PC-3 (cell line): ENCODE measurements at regions not wholly inside any gene's neighbourhood (a gene's known extent, or its start where the extent isn't known, plus 50 kb on each side); places are given as distances from the start of the nearest gene placed in this dataset.
A peak's percentile ranks its signal among the peaks of the same experiment; 100 is the strongest.

ENCODE experiments used
- ATAC-seq: fragments of 200-7000 bp; cut with Tn5 transposase; 2 replicates; pipeline ENCODE4 v1.9.1; 2020; ENCODE audit warnings: mild to moderate bottlenecking, moderate library complexity
- BruUV-seq: library from RNA; stranded (reverse); fragments of 400-500 nt; replicated peaks from 2 replicates; lab custom pipeline; 2021; lab: Mats Ljungman, UMichigan
- CTCF ChIA-PET: fragments of 300-600 bp; sonication (Branson Sonifier 250); formaldehyde crosslinking; loops from one replicate; lab custom pipeline; 2022; ENCODE audit warnings: antibody characterized with exemption; lab: Charles Lee
- POLR2A ChIA-PET: fragments of 300-600 bp; sonication (Branson Sonifier 250); formaldehyde crosslinking; loops from one replicate; lab custom pipeline; 2022; ENCODE audit warnings: antibody characterized with exemption; ENCODE audit not compliant: unreplicated experiment; lab: Charles Lee
- DNase-seq: peaks from one replicate; pipeline ENCODE4 v3.0.0-alpha.2; 2015
- H2AFZ ChIP-seq: fragments of 300-600 bp; sonication (generic); 2 replicates; pipeline ENCODE4 v1.6.0; 2016; ENCODE audit warnings: antibody characterized with exemption, low read length
- H3F3A ChIP-seq: fragments of 300-600 bp; sonication (generic); one replicate; pipeline ENCODE4 v1.6.0; 2017; ENCODE audit warnings: antibody characterized with exemption, low read length, control low read depth, mild to moderate bottlenecking; ENCODE audit not compliant: unreplicated experiment
- H3K27ac ChIP-seq: fragments of 300-600 bp; sonication (generic); 2 replicates; pipeline ENCODE4 v1.5.1; 2016; ENCODE audit warnings: mild to moderate bottlenecking, low read length
- H3K27me3 ChIP-seq: fragments of 300-600 bp; sonication (generic); 2 replicates; pipeline ENCODE4 v1.6.1; 2016; ENCODE audit warnings: low read length, mixed read lengths
- H3K36me3 ChIP-seq: fragments of 300-600 bp; sonication (generic); 2 replicates; pipeline ENCODE4 v1.6.1; 2016; ENCODE audit warnings: low read depth, mixed run types, low read length, mixed read lengths
- H3K4me1 ChIP-seq: fragments of 300-600 bp; sonication (generic); 2 replicates; pipeline ENCODE4 v1.5.1; 2016; ENCODE audit warnings: low read length; ENCODE audit not compliant: insufficient read depth
- H3K4me2 ChIP-seq: fragments of 300-600 bp; sonication (generic); 2 replicates; pipeline ENCODE4 v1.6.0; 2016; ENCODE audit warnings: low read length
- H3K4me3 ChIP-seq: fragments of 300-600 bp; sonication (generic); 2 replicates; pipeline ENCODE4 v1.5.1; 2016; ENCODE audit warnings: mild to moderate bottlenecking, low read length, mixed read lengths
- H3K79me2 ChIP-seq: fragments of 300-600 bp; sonication (generic); 2 replicates; pipeline ENCODE4 v1.6.1; 2017; ENCODE audit warnings: low read length, mixed read lengths
- H3K9ac ChIP-seq: fragments of 300-600 bp; sonication (generic); 2 replicates; pipeline ENCODE4 v1.6.0; 2016; ENCODE audit warnings: mild to moderate bottlenecking, low read length
- H3K9me2 ChIP-seq: fragments of 300-600 bp; sonication (generic); replicated peaks from 2 replicates; pipeline ENCODE4 v1.6.1; 2016; ENCODE audit warnings: mixed run types, low read length, mixed read lengths
- H3K9me3 ChIP-seq: fragments of 300-600 bp; sonication (generic); 2 replicates; pipeline ENCODE4 v1.6.1; 2016; ENCODE audit warnings: low read length, mixed read lengths
- H4K20me1 ChIP-seq: fragments of 300-600 bp; sonication (generic); 2 replicates; pipeline ENCODE4 v1.6.1; 2016; ENCODE audit warnings: low read length, mixed read lengths
- CTCF ChIP-seq: fragments of 300-600 bp; sonication (generic); conservative IDR thresholded peaks from 2 replicates; pipeline ENCODE4 v1.5.1; 2017; ENCODE audit warnings: antibody characterized with exemption, low read depth, mild to moderate bottlenecking, low read length
- EZH2 ChIP-seq: fragments of 300-600 bp; sonication (generic); IDR thresholded peaks from one replicate; pipeline ENCODE4 v1.6.1; 2017; ENCODE audit warnings: antibody characterized with exemption, mild to moderate bottlenecking, low read length; ENCODE audit not compliant: unreplicated experiment
- EZH2phosphoT487 ChIP-seq: fragments of 300-600 bp; sonication (generic); IDR thresholded peaks from 2 replicates; pipeline ENCODE4 v1.6.1; 2018; ENCODE audit warnings: mild to moderate bottlenecking, antibody characterized with exemption, low read length, borderline replicate concordance
- intact Hi-C: fragments of 100-400 bp; cut with micrococcal nuclease; formaldehyde crosslinking; loops from 2 replicates; pipeline ENCODE4 v1.9.0; 2023

GRCh38 chr6:25220857-25221256 is 58.3 kb upstream of the CARMIL1 start:
- no peaks in the 10 kb centered on the region for H3K4me1 ChIP-seq
- CTCF ChIA-PET, result no interaction called here
- BruUV-seq, result no TSS peak
- no peaks in the 10 kb centered on the region for H4K20me1 ChIP-seq
- no peaks in the 10 kb centered on the region for H3K9me2 ChIP-seq
- DNase-seq, result no peak
- no peak overlapping the region for H3K4me2 ChIP-seq
- no peak overlapping the region for H3K27ac ChIP-seq
- H3K27me3 ChIP-seq, result no peaks in the 10 kb centered on the region
- H3K9me3 ChIP-seq, result no peaks in the 10 kb centered on the region
- H3K79me2 ChIP-seq, result no peaks in the 10 kb centered on the region
- H2AFZ ChIP-seq, result no peak overlapping the region
- TF ChIP-seq EZH2, result no peak
- TF ChIP-seq CTCF, result no peak
- no peak for TF ChIP-seq EZH2phosphoT487
- H3K9ac ChIP-seq, result no peak overlapping the region
- POLR2A ChIA-PET, result no interaction called here
- ATAC-seq, result no peak
- H3F3A ChIP-seq, result no peaks in the 10 kb centered on the region
- no peak overlapping the region for H3K4me3 ChIP-seq
- intact Hi-C loops, result loop anchor here (5.0 kb wide), 2 partner anchors 99 to 496 kb away; no protein-coding TSS in a partner anchor
- H3K36me3 ChIP-seq, result no peaks in the 10 kb centered on the region

- Histone ChIP-seq H3K4me2 (no peak overlapping the region), H3K79me2 (no peaks in the 10 kb centered on the region), H3K27me3 (no peaks in the 10 kb centered on the region), H4K20me1 (no peaks in the 10 kb centered on the region), H3K9ac (no peak overlapping the region), H3K4me3 (no peak overlapping the region), H3K36me3 (no peaks in the 10 kb centered on the region), H2AFZ (no peak overlapping the region), H3K4me1 (no peaks in the 10 kb centered on the region), H3F3A (no peaks in the 10 kb centered on the region), H3K9me2 (no peaks in the 10 kb centered on the region), H3K27ac (no peak overlapping the region), H3K9me3 (no peaks in the 10 kb centered on the region)
- ChIA-PET CTCF (interaction anchor here (0.6 kb wide), 1 partner anchor 22 kb away, joined by 5 read pairs; no protein-coding TSS in a partner anchor), POLR2A (no interaction called here)
- TF ChIP-seq EZH2phosphoT487, result no peak
- TF ChIP-seq EZH2, result no peak
- no peak for TF ChIP-seq CTCF
- no peak for DNase-seq
- intact Hi-C loops, result loop anchor here (2.0 to 5.0 kb wide), 3 partner anchors 83 to 495 kb away; no protein-coding TSS in a partner anchor
- no TSS peak for BruUV-seq
- ATAC-seq, result no peak
These were observed 57.0 kb upstream of the CARMIL1 start for GRCh38 chr6:25222006-25222678.

GRCh38 chr6:25223490-25223991 is 55.6 kb upstream of the CARMIL1 start:
- no TSS peak for BruUV-seq
- H3K27me3 ChIP-seq, result no peaks in the 10 kb centered on the region
- peak overlapping the region; percentile 49 for H3K4me3 ChIP-seq
- ATAC-seq, result peak; percentile 77
- DNase-seq, result peak; percentile 82
- POLR2A ChIA-PET, result no interaction called here
- no peaks in the 10 kb centered on the region for H3K9me2 ChIP-seq
- H3K79me2 ChIP-seq, result no peaks in the 10 kb centered on the region
- intact Hi-C loops, result loop anchor here (1.0 to 5.0 kb wide), 8 partner anchors 42 to 494 kb away; no protein-coding TSS in a partner anchor
- no peak overlapping the region for H3K27ac ChIP-seq
- H4K20me1 ChIP-seq, result no peaks in the 10 kb centered on the region
- H3K9ac ChIP-seq, result no peak overlapping the region
- CTCF ChIA-PET, result interaction anchor here (0.5 to 1.3 kb wide), 14 partner anchors 36 to 495 kb away, joined by 3 to 16 read pairs (median 3); partner anchors contain the start of gene CARMIL1
- peak overlapping the region; percentile 69 for H3K4me2 ChIP-seq
- peak overlapping the region; percentile 25; the same call in 1 of the 2 replicates for H2AFZ ChIP-seq
- no peaks in the 10 kb centered on the region for H3K36me3 ChIP-seq
- no peaks in the 10 kb centered on the region for H3K9me3 ChIP-seq
- H3K4me1 ChIP-seq, result no peaks in the 10 kb centered on the region
- TF ChIP-seq EZH2 (no peak), EZH2phosphoT487 (no peak), CTCF (peak; percentile 97)
- H3F3A ChIP-seq, result no peaks in the 10 kb centered on the region
